Keratinocyte (primary cell): ENCODE measurements at regions not wholly inside any gene's neighbourhood (a gene's known extent, or its start where the extent isn't known, plus 50 kb on each side); places are given as distances from the start of the nearest gene placed in this dataset.

Experiments used
- EZH2 ChIP-seq: IDR thresholded peaks from one replicate; pipeline ENCODE4 v1.6.1; 2012; ENCODE audit warnings: inconsistent platforms, mild to moderate bottlenecking, low read length, moderate library complexity
- TF ChIP-seq, protein P1 (sequence below), 3 experiments: IDR thresholded peaks in 1 of 3; conservative IDR thresholded peaks in 1 of 3; optimal IDR thresholded peaks in 1 of 3; 2 replicates in 2 of 3; 3 replicates in 1 of 3; pipeline versions ENCODE3 to v1.5.1; 2011; ENCODE audit warnings: low read length in 3 of 3, mild to moderate bottlenecking in 3 of 3, moderate library complexity in 2 of 3, control low read depth in 1 of 3, inconsistent platforms in 1 of 3; ENCODE audit not compliant: insufficient read depth in 2 of 3; ENCODE audit errors: extremely low read depth in 1 of 3

DNA sequence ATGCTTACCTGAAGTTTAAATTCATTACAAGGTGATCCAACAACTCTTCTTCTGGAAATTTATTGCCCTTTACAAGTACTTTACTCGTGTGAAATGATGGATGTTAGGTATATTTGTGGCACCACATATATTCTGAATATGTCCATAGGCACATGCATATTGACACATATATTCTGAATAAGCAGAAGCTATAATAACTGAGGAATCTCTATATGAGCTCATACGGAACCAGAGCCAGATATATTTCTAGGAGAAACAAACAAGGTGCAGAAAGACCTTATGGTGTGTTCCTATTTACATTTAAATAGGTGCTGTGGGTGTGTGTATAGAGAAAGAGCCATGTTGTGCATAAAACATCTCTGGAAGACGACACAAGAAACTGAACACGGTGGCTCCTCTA lies 456.1 kb upstream of the NPVF start:
- TF ChIP-seq, protein P1, sequence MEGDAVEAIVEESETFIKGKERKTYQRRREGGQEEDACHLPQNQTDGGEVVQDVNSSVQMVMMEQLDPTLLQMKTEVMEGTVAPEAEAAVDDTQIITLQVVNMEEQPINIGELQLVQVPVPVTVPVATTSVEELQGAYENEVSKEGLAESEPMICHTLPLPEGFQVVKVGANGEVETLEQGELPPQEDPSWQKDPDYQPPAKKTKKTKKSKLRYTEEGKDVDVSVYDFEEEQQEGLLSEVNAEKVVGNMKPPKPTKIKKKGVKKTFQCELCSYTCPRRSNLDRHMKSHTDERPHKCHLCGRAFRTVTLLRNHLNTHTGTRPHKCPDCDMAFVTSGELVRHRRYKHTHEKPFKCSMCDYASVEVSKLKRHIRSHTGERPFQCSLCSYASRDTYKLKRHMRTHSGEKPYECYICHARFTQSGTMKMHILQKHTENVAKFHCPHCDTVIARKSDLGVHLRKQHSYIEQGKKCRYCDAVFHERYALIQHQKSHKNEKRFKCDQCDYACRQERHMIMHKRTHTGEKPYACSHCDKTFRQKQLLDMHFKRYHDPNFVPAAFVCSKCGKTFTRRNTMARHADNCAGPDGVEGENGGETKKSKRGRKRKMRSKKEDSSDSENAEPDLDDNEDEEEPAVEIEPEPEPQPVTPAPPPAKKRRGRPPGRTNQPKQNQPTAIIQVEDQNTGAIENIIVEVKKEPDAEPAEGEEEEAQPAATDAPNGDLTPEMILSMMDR (optimal IDR thresholded peaks at IDR 0.05 in 1 of 3, IDR thresholded peaks at IDR 0.05 in 1 of 3, conservative IDR thresholded peaks at IDR 0.05 in 1 of 3; ENCODE audit: extremely low read depth in 1 of 3, insufficient read depth in 2 of 3, low read length in 3 of 3) = no peak
- TF ChIP-seq EZH2 = no peak
